Fibroblast of lung (primary cell): ENCODE measurements at regions not wholly inside any gene's neighbourhood (a gene's known extent, or its start where the extent isn't known, plus 50 kb on each side); places are given as distances from the start of the nearest gene placed in this dataset.

Experiments
- DNase-seq, 2 donors: peaks; one replicate each; pipeline versions ENCODE4 v3.0.0 to v3.0.0-alpha.2; 2010; ENCODE audit warnings: low read depth in 2 of 2
- H2AFZ ChIP-seq: 2 replicates; pipeline ENCODE4 v1.5.1; 2012; ENCODE audit warnings: low read length, control low read depth, inconsistent platforms
- H3K27ac ChIP-seq: 2 replicates; pipeline ENCODE4 v1.5.1; 2011; ENCODE audit warnings: low read length, control low read depth; ENCODE audit not compliant: insufficient read depth
- H3K27me3 ChIP-seq: 2 replicates; pipeline ENCODE4 v1.5.1; 2011; ENCODE audit warnings: mild to moderate bottlenecking, low read length; ENCODE audit not compliant: control insufficient read depth, insufficient read depth
- H3K36me3 ChIP-seq: 2 replicates; pipeline ENCODE4 v1.5.1; 2011; ENCODE audit warnings: low read length; ENCODE audit not compliant: control insufficient read depth, insufficient read depth
- H3K4me1 ChIP-seq: 2 replicates; pipeline ENCODE4 v1.5.1; 2011; ENCODE audit warnings: low read length; ENCODE audit not compliant: control insufficient read depth, insufficient read depth; ENCODE audit errors: extremely low read depth
- H3K4me2 ChIP-seq: 2 replicates; pipeline ENCODE4 v1.5.1; 2011; ENCODE audit warnings: low read length, control low read depth; ENCODE audit not compliant: insufficient read depth; ENCODE audit errors: extremely low read depth
- H3K4me3 ChIP-seq, 4 experiments: fragments of 200-600 bp in 1 of 4; sonication (generic) in 1 of 4; replicated peaks in 1 of 4; 2 replicates each; pipeline ENCODE4 v1.5.1; 2011 to 2016; ENCODE audit warnings: low read length in 4 of 4, low read depth in 3 of 4, mild to moderate bottlenecking in 3 of 4, control low read depth in 2 of 4, inconsistent platforms in 1 of 4, mixed read lengths in 1 of 4; ENCODE audit not compliant: insufficient read depth in 1 of 4; ENCODE audit errors: control extremely low read depth in 1 of 4
- H3K79me2 ChIP-seq: 2 replicates; pipeline ENCODE4 v1.5.1; 2012; ENCODE audit warnings: mild to moderate bottlenecking, low read length, inconsistent platforms; ENCODE audit not compliant: control insufficient read depth, insufficient read depth
- H3K9ac ChIP-seq: 2 replicates; pipeline ENCODE4 v1.5.1; 2011; ENCODE audit warnings: mild to moderate bottlenecking, low read length, control low read depth; ENCODE audit not compliant: insufficient read depth
- H3K9me3 ChIP-seq: 2 replicates; pipeline ENCODE4 v1.5.1; 2012; ENCODE audit warnings: low read depth, low read length; ENCODE audit not compliant: control insufficient read depth, insufficient read depth
- H4K20me1 ChIP-seq: 2 replicates; pipeline ENCODE4 v1.5.1; 2011; ENCODE audit warnings: low read length; ENCODE audit not compliant: control insufficient read depth, insufficient read depth; ENCODE audit errors: extremely low read depth
- CTCF ChIP-seq, 2 donors: IDR thresholded peaks in 1 of 2; conservative IDR thresholded peaks in 1 of 2; 1 replicate in 1 of 2; 2 replicates in 1 of 2; pipeline ENCODE4 v1.5.1; 2011 to 2012; ENCODE audit warnings: low read length in 2 of 2, control low read depth in 1 of 2, inconsistent platforms in 1 of 2, low read depth in 1 of 2, mild to moderate bottlenecking in 1 of 2
- EZH2 ChIP-seq: IDR thresholded peaks from 2 replicates; pipeline ENCODE4 v1.5.1; 2012; ENCODE audit warnings: low read length, control low read depth, mild to moderate bottlenecking; ENCODE audit errors: missing control alignments

- Histone ChIP-seq H3K27ac (no peak overlapping the region), H3K4me3 (no peak overlapping the region), H3K4me2 (no peak overlapping the region), H3K79me2 (no peaks in the 10 kb centered on the region), H3K4me1 (no peaks in the 10 kb centered on the region), H2AFZ (no peak overlapping the region), H3K36me3 (no peaks in the 10 kb centered on the region), H4K20me1 (no peaks in the 10 kb centered on the region), H3K9ac (no peak overlapping the region), H3K27me3 (no peaks in the 10 kb centered on the region), H3K9me3 (no peaks in the 10 kb centered on the region)
- TF ChIP-seq CTCF (conservative IDR thresholded peaks at IDR 0.05 in 1 of 2, IDR thresholded peaks at IDR 0.05 in 1 of 2; ENCODE audit: low read depth in 1 of 2, low read length in 2 of 2) (no peak), EZH2 (no peak)
- DNase-seq = no peak
These were observed 1265.0 kb upstream of the PIK3C3 start for GRCh38 chr18:40690062-40690461.

GRCh38 chr18:40687399-40687798, 1267.6 kb upstream of the PIK3C3 start:
- no peaks in the 10 kb centered on the region for H3K79me2 ChIP-seq
- no peak for TF ChIP-seq EZH2
- no peak for TF ChIP-seq CTCF (conservative IDR thresholded peaks at IDR 0.05 in 1 of 2, IDR thresholded peaks at IDR 0.05 in 1 of 2; ENCODE audit: low read depth in 1 of 2, low read length in 2 of 2)
- no peak overlapping the region for H3K9ac ChIP-seq
- H3K4me3 ChIP-seq = no peak overlapping the region
- no peaks in the 10 kb centered on the region for H3K9me3 ChIP-seq
- H4K20me1 ChIP-seq = no peaks in the 10 kb centered on the region
- H3K4me2 ChIP-seq = no peak overlapping the region
- no peaks in the 10 kb centered on the region for H3K4me1 ChIP-seq
- H2AFZ ChIP-seq = no peak overlapping the region
- no peaks in the 10 kb centered on the region for H3K27me3 ChIP-seq
- H3K36me3 ChIP-seq = no peaks in the 10 kb centered on the region
- H3K27ac ChIP-seq = no peak overlapping the region
- peak in 1 of 2 donors; percentile 69 for DNase-seq

- Histone ChIP-seq H2AFZ (no peak overlapping the region), H3K4me2 (no peak overlapping the region), H3K36me3 (no peaks in the 10 kb centered on the region), H3K27ac (no peak overlapping the region), H3K4me1 (no peaks in the 10 kb centered on the region), H3K9me3 (no peaks in the 10 kb centered on the region), H3K27me3 (no peaks in the 10 kb centered on the region), H3K9ac (no peak overlapping the region), H3K79me2 (no peaks in the 10 kb centered on the region), H3K4me3 (no peak overlapping the region), H4K20me1 (no peaks in the 10 kb centered on the region)
- TF ChIP-seq CTCF (conservative IDR thresholded peaks at IDR 0.05 in 1 of 2, IDR thresholded peaks at IDR 0.05 in 1 of 2; ENCODE audit: low read depth in 1 of 2, low read length in 2 of 2) (no peak), EZH2 (no peak)
- DNase-seq = no peak
These were observed 1268.2 kb upstream of the PIK3C3 start for GRCh38 chr18:40686836-40687235.
